Mucosa of descending colon (tissue), 3 donors: ENCODE measurements at regions not wholly inside any gene's neighbourhood (a gene's known extent, or its start where the extent isn't known, plus 50 kb on each side); places are given as distances from the start of the nearest gene placed in this dataset.

Experiments
- ATAC-seq: fragments of 200-7000 bp; cut with Tn5 transposase; one replicate; pipeline ENCODE4 v1.9.1; 2020; ENCODE audit warnings: mild to moderate bottlenecking, moderate library complexity
- DNase-seq, 3 donors: peaks; one replicate each; pipeline ENCODE4 v3.0.0-alpha.2; 2020
- H3K36me3 ChIP-seq: fragments of 200-600 bp; one replicate; pipeline ENCODE4 v1.8.0; 2021; ENCODE audit warnings: low read depth, mild to moderate bottlenecking
- H3K4me1 ChIP-seq: fragments of 200-600 bp; one replicate; pipeline ENCODE4 v1.8.0; 2021; ENCODE audit warnings: low read depth, mild to moderate bottlenecking
- H3K4me3 ChIP-seq: fragments of 200-600 bp; one replicate; pipeline ENCODE4 v1.8.0; 2021; ENCODE audit warnings: mild to moderate bottlenecking
- H3K9me3 ChIP-seq: fragments of 200-600 bp; one replicate; pipeline ENCODE4 v1.8.0; 2021; ENCODE audit warnings: mild to moderate bottlenecking
- intact Hi-C, 2 donors: fragments of 100-400 bp; cut with DNase I in 1 of 2; cut with micrococcal nuclease in 1 of 2; formaldehyde crosslinking; loops; one replicate each; pipeline versions ENCODE4 v1.11.0 to v1.11.1; 2022; cut with DNase I, micrococcal nuclease
- TF ChIP-seq, protein P1 (sequence below): fragments of 200-600 bp; IDR thresholded peaks from one replicate; pipeline ENCODE4 v1.8.0; 2022; ENCODE audit warnings: antibody characterized with exemption, mild to moderate bottlenecking
- donor health status: DM: no; HTN: no; CAD: no; lungs with moderate emphysema.
- donor health status: DM: no; HTN: no; CAD: no.
- donor health status: DM: no; HTN: yes; CAD: no.

DNA sequence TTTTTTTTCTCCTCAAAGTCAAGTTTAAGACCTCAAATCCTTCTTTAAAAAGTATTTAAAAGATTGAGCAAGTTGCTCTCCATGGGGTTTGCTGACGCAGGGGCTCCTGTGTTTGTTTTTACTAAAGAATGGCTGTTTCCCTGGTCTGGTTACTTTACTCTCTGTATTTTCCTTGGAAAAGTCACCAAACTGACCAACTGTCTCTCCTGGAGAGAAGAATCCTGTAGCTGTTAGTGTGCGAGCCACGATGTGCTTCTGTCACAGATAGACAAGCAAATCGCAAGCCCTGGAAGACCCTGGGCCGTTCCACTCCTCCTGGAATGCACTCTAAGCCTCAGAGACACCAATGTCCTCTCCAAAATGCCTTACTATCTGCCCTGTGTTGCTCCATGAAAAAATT is 212.1 kb downstream of the CHIC2 start:
- Histone ChIP-seq H3K9me3 (no peaks in the 10 kb centered on the region), H3K4me1 (peaks cover 8% of the 10 kb centered on the region), H3K4me3 (no peak overlapping the region), H3K36me3 (no peaks in the 10 kb centered on the region)
- DNase-seq (no peak), ATAC-seq (no peak)
- intact Hi-C loops, result no loop called here
- TF ChIP-seq, protein P1, sequence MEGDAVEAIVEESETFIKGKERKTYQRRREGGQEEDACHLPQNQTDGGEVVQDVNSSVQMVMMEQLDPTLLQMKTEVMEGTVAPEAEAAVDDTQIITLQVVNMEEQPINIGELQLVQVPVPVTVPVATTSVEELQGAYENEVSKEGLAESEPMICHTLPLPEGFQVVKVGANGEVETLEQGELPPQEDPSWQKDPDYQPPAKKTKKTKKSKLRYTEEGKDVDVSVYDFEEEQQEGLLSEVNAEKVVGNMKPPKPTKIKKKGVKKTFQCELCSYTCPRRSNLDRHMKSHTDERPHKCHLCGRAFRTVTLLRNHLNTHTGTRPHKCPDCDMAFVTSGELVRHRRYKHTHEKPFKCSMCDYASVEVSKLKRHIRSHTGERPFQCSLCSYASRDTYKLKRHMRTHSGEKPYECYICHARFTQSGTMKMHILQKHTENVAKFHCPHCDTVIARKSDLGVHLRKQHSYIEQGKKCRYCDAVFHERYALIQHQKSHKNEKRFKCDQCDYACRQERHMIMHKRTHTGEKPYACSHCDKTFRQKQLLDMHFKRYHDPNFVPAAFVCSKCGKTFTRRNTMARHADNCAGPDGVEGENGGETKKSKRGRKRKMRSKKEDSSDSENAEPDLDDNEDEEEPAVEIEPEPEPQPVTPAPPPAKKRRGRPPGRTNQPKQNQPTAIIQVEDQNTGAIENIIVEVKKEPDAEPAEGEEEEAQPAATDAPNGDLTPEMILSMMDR, result no peak

DNA sequence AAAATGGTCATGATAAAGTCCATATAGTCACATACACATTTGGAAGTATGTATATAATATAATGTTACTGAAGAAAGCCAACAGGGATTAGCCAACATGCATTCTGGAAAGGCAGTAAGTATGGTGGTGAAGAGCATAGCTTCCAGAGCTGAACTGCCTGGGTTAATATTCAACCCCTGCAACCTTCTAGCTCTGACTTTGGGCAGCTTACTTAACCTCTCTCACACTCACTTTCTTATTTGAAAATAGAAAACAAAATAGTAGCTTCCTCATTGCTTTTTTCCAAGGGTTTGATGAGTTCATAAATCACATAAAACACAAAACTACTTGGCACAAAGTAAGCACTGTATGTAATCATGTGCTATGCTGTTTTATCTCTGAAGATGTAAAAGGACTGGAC is 216.4 kb downstream of the CHIC2 start:
- intact Hi-C loops, result no loop called here
- ATAC-seq, result peak; percentile 97

DNA sequence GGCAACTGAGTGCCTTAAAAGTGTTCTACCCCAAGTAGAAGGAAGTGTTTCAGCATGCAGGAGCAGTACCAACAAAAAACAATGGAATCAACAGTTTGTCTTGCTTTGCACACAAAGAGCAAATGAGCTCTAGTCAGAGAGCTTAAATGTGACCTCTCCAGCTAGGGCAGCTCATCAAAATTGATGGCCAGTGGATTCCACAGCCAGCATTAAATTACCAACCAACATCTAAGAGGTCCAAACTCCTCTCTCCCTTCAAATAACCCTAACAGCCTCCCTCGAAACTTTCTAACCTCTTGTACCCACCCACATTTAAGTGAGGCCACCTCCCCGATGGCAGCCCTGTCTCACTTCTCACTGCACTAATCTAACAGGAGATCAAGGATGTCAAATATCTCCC is 219.9 kb downstream of the CHIC2 start:
- Histone ChIP-seq H3K4me1 (peaks cover 8% of the 10 kb centered on the region), H3K36me3 (no peaks in the 10 kb centered on the region), H3K9me3 (no peaks in the 10 kb centered on the region), H3K4me3 (no peak overlapping the region)
- no peak for DNase-seq
- intact Hi-C loops, result no loop called here
- no peak for ATAC-seq
- TF ChIP-seq, protein P1, result no peak

More for the DNA sequence above, 216.4 kb downstream of the CHIC2 start:
- Histone ChIP-seq H3K4me3 (no peak overlapping the region), H3K9me3 (no peaks in the 10 kb centered on the region), H3K36me3 (no peaks in the 10 kb centered on the region), H3K4me1 (peaks cover 8% of the 10 kb centered on the region)
- DNase-seq, result peak in 1 of 3 donors; percentile 56
- TF ChIP-seq, protein P1, result no peak

DNA sequence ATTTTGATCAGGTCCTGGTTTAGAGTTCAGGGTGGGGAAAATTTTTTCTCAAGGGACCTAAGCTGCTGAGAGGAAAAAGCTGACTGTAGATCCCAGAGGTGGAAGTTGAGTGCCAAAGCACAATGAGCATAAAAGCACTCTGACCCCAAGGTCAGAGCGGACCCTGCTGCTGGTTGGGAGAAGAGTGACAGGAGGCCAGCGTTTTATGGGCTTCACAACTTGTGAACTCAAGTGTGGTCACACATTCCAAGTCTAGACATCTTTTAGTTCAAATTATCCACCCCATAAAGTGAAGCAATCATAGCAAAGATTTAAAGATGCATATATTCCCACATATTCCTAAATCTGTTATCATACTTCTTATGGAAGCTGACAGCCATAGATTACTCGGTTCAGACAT is 220.3 kb downstream of the CHIC2 start:
- TF ChIP-seq, protein P1, result no peak
- no peaks in the 10 kb centered on the region for H3K36me3 ChIP-seq
- DNase-seq, result no peak
- no peak for ATAC-seq
- H3K4me3 ChIP-seq, result no peak overlapping the region
- H3K9me3 ChIP-seq, result no peaks in the 10 kb centered on the region
- intact Hi-C loops, result no loop called here
- H3K4me1 ChIP-seq, result peaks cover 8% of the 10 kb centered on the region

DNA sequence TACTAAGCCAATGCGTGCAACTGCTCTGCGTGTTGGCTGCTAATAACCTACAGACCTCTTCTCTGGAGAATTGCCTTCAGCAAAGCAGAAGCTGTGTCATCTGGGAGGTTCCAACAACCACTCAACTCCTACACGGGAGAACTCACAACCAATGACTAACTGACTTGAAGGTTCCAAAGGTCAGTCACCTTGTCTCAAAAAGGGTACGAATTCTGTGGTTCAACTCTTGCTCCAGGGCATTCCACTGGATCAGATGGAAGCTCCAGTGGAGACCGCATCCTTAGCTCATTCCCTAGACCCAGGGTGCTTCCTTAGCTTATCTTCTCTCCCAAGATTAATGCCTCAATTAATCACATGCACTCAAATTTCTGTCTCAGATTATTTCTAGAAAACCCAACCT is 222.7 kb downstream of the CHIC2 start:
- intact Hi-C loops, result no loop called here
- ATAC-seq, result no peak

More for the DNA sequence above, 222.7 kb downstream of the CHIC2 start:
- Histone ChIP-seq H3K4me3 (no peak overlapping the region), H3K4me1 (no peaks in the 10 kb centered on the region), H3K9me3 (peaks cover 2% of the 10 kb centered on the region), H3K36me3 (no peaks in the 10 kb centered on the region)
- no peak for DNase-seq
- TF ChIP-seq, protein P1, result no peak
